Mesodermal cell (in vitro differentiated cells): ENCODE measurements at regions not wholly inside any gene's neighbourhood (a gene's known extent, or its start where the extent isn't known, plus 50 kb on each side); places are given as distances from the start of the nearest gene placed in this dataset.

ENCODE experiments used
- H3K27ac ChIP-seq: 2 replicates; pipeline ENCODE4 v1.7.0; 2013; ENCODE audit warnings: mild to moderate bottlenecking, low read depth, low read length, moderate library complexity; ENCODE audit not compliant: severe bottlenecking
- H3K36me3 ChIP-seq: 2 replicates; pipeline ENCODE4 v1.7.1; 2013; ENCODE audit warnings: mild to moderate bottlenecking, low read length, moderate library complexity; ENCODE audit not compliant: control insufficient read depth, insufficient read depth
- H3K4me1 ChIP-seq: one replicate; pipeline ENCODE4 v1.7.1; 2013; ENCODE audit warnings: mild to moderate bottlenecking, low read length; ENCODE audit not compliant: insufficient read depth, control insufficient read depth, poor library complexity, severe bottlenecking
- H3K4me3 ChIP-seq: 2 replicates; pipeline ENCODE4 v1.7.0; 2013; ENCODE audit warnings: low read length, control low read depth, mild to moderate bottlenecking; ENCODE audit not compliant: insufficient read depth, poor library complexity, severe bottlenecking; ENCODE audit errors: extremely low read depth
- H3K9me3 ChIP-seq: 2 replicates; pipeline ENCODE4 v1.7.1; 2013; ENCODE audit warnings: mild to moderate bottlenecking, low read length, moderate library complexity; ENCODE audit not compliant: control insufficient read depth
- WGBS, 2 experiments: methylation state at CpG; one replicate each; pipeline ENCODE4 v1.1.5; 2013; ENCODE audit warnings: missing lambda C conversion rate in 2 of 2; ENCODE audit not compliant: insufficient coverage in 2 of 2; 5-methylcytosine and 5-hydroxymethylcytosine counted together

- Histone ChIP-seq H3K4me3 (no peak overlapping the region), H3K4me1 (no peaks in the 10 kb centered on the region), H3K27ac (no peak overlapping the region), H3K36me3 (no peaks in the 10 kb centered on the region), H3K9me3 (peaks cover 42% of the 10 kb centered on the region)
Observed at GRCh38 chr12:31846405-31846804, 112.8 kb upstream of the RESF1 start.

GRCh38 chr12:31845613-31846322 lies 113.4 kb upstream of the RESF1 start:
- no peaks in the 10 kb centered on the region for H3K4me1 ChIP-seq
- H3K27ac ChIP-seq = no peak overlapping the region
- H3K9me3 ChIP-seq = peaks cover 35% of the 10 kb centered on the region
- WGBS, 2 experiments = 73 to 93% methylated on average over 2 to 3 of the region's 6 CpGs
- no peak overlapping the region for H3K4me3 ChIP-seq
- no peaks in the 10 kb centered on the region for H3K36me3 ChIP-seq

- Histone ChIP-seq H3K9me3 (peaks cover 30% of the 10 kb centered on the region), H3K27ac (no peak overlapping the region), H3K36me3 (no peaks in the 10 kb centered on the region), H3K4me1 (no peaks in the 10 kb centered on the region), H3K4me3 (no peak overlapping the region)
- 78 to 80% methylated on average over 3 to 5 of the region's 6 CpGs for WGBS, 2 experiments
Observed at GRCh38 chr12:31843398-31844095, 114.7 kb upstream of the AMN1 start.

GRCh38 chr12:31837913-31838312 lies 109.1 kb upstream of the AMN1 start:
- Histone ChIP-seq H3K27ac (no peak overlapping the region), H3K36me3 (no peaks in the 10 kb centered on the region), H3K4me3 (no peak overlapping the region), H3K4me1 (no peaks in the 10 kb centered on the region), H3K9me3 (no peaks in the 10 kb centered on the region)
- 89 to 94% methylated on average over 2 to 3 of the region's 3 CpGs for WGBS, 2 experiments

- Histone ChIP-seq H3K36me3 (no peaks in the 10 kb centered on the region), H3K27ac (no peak overlapping the region), H3K9me3 (no peaks in the 10 kb centered on the region), H3K4me3 (no peak overlapping the region), H3K4me1 (no peaks in the 10 kb centered on the region)
- WGBS, 2 experiments = 44 to 75% methylated on average over 1 of the region's 5 CpGs
Observed at GRCh38 chr12:31835276-31835882, 106.6 kb upstream of the AMN1 start.

- 100% methylated on average over 1 of the region's 7 CpGs; no CpG with 5 or more reads in 1 of the 2 experiments for WGBS, 2 experiments
- Histone ChIP-seq H3K4me3 (no peak overlapping the region), H3K36me3 (no peaks in the 10 kb centered on the region), H3K4me1 (no peaks in the 10 kb centered on the region), H3K9me3 (no peaks in the 10 kb centered on the region), H3K27ac (no peak overlapping the region)
Observed at GRCh38 chr12:31834150-31834549, 105.3 kb upstream of the AMN1 start.

GRCh38 chr12:31832740-31833729 lies 104.2 kb upstream of the AMN1 start:
- 89 to 93% methylated on average over 6 of the region's 7 CpGs for WGBS, 2 experiments
- H3K9me3 ChIP-seq = no peaks in the 10 kb centered on the region
- no peaks in the 10 kb centered on the region for H3K4me1 ChIP-seq
- no peaks in the 10 kb centered on the region for H3K36me3 ChIP-seq
- no peak overlapping the region for H3K4me3 ChIP-seq
- no peak overlapping the region for H3K27ac ChIP-seq

- Histone ChIP-seq H3K36me3 (no peaks in the 10 kb centered on the region), H3K4me3 (no peak overlapping the region), H3K27ac (no peak overlapping the region), H3K4me1 (no peaks in the 10 kb centered on the region), H3K9me3 (peaks cover 9% of the 10 kb centered on the region)
- WGBS, 2 experiments = 94% methylated on average over 1 of the region's 2 CpGs; no CpG with 5 or more reads in 1 of the 2 experiments
Observed at GRCh38 chr12:31828071-31828470, 99.2 kb upstream of the AMN1 start.

- H3K4me1 ChIP-seq = no peaks in the 10 kb centered on the region
- H3K4me3 ChIP-seq = no peak overlapping the region
- no peak overlapping the region for H3K27ac ChIP-seq
- no peaks in the 10 kb centered on the region for H3K36me3 ChIP-seq
- peaks cover 9% of the 10 kb centered on the region for H3K9me3 ChIP-seq
Observed at GRCh38 chr12:31822761-31823160, 93.9 kb upstream of the AMN1 start.

GRCh38 chr12:31821484-31821883 lies 92.7 kb upstream of the AMN1 start:
- H3K9me3 ChIP-seq = peaks cover 9% of the 10 kb centered on the region
- WGBS, 2 experiments = 100% methylated on average over 1 of the region's 3 CpGs; no CpG with 5 or more reads in 1 of the 2 experiments
- no peaks in the 10 kb centered on the region for H3K4me1 ChIP-seq
- no peak overlapping the region for H3K27ac ChIP-seq
- H3K4me3 ChIP-seq = no peak overlapping the region
- no peaks in the 10 kb centered on the region for H3K36me3 ChIP-seq
